Cardiac septum (tissue), 1 donor: ENCODE measurements at regions not wholly inside any gene's neighbourhood (a gene's known extent, or its start where the extent isn't known, plus 50 kb on each side); places are given as distances from the start of the nearest gene placed in this dataset.

Experiments
- DNase-seq: peaks from one replicate; pipeline ENCODE4 v3.0.0-alpha.2; 2020; ENCODE audit warnings: low spot score
- intact Hi-C: fragments of 100-400 bp; cut with DNase I; formaldehyde crosslinking; loops from one replicate; pipeline ENCODE4 v1.14.0; 2022
- donor health status: DM: no; HTN: no; CAD: no.

GRCh38 chr4:18932730-18933339 is 911.3 kb upstream of the LCORL start:
- DNase-seq: no peak
- intact Hi-C loops: no loop called here

DNA sequence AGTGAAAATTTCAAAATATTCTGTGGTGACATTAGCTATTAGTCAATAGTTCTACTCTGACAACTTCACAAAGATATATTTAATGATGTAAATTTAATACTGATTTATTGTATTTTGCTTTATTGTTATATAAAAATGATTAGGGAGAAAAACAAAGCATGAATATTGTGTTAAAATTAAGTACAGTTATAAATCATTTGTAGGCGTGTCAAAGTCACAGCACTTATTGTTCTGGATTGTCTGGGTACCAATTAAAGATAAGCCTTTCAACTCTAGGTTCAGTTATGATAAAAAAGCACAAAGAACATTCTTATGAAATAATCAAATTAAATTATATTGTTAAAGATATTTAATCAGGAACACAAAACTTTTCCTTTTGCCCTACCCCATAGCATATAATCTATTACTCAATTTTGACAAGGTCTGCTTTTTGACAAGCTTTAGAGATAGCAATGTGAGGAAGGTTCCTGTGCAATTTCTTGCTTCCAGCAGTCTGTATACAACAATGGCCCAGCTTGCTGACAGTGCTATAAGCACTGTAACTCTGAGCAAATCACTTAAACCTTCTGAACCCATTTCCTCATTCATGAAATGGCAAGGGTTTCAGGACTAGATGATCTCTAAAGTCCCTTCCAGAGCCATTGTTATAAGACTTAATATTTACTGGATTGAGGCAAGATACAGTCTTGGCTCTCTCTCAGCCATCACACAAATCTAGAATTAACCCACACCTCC is 910.3 kb upstream of the LCORL start:
- DNase-seq: no peak
- intact Hi-C loops: no loop called here

GRCh38 chr4:18930487-18930886 is 908.9 kb upstream of the LCORL start:
- no peak for DNase-seq
- intact Hi-C loops: no loop called here

- no peak for DNase-seq
- intact Hi-C loops: no loop called here
Observed at GRCh38 chr4:18923496-18924161, 902.1 kb upstream of the LCORL start.

DNA sequence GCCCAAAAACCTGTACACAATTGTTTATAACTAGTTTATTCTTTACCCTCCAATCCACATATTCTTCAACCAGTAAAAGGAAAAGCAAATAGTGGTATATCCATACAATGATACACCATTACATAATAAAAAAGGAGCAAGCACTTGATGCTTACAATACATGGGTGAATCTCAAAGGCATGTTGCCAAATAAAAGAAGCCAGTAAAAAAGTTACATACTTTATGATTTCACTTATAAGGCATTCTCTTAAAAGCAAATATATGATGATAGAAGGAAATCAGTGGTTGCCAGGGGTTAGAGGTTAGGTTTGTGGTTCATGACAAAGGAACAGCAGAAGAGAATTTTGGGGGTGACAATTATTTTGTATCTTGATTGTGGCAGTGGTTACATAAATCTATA is 896.1 kb upstream of the LCORL start:
- no peak for DNase-seq
- intact Hi-C loops: no loop called here

DNA sequence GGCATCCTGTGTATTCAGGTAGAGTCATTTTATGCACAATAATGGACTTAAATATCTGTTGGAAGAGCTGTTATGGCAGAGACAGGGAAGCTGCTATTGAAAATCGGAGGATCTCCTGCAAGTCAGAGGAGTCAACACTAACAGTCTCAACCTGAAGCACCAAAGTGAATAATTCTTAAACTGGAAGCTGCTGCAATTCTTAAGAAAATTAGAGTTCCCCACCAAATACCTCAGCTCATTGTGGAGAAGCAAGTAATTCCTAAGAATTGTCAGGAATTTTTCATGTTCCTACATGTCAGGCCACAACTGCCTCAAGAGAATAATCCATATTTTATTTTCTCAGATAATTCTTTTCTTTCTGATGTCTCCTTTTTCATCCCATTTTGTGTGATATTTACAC is 892.6 kb upstream of the LCORL start:
- intact Hi-C loops: no loop called here
- no peak for DNase-seq

GRCh38 chr4:18894928-18895327 is 873.4 kb upstream of the LCORL start:
- no peak for DNase-seq
- intact Hi-C loops: no loop called here

DNA sequence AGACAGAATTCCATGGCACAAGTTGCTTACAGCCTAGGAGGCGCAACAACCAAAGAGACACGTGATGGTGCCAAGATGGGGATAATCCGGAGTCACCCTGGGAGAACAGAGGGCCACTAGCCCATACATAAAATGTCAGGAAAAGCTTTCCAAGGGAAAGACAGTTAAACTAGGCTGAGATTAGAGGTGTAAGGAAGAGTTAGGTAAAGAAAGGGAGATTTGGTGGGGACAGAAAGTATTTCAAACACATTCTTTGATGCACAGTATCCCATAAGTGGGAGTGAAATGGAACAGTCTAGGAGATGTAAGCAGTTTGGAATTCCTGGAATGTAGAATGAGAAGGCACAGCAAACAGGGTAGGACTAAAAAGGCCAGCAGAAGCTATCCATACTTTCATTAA is 860.9 kb upstream of the LCORL start:
- intact Hi-C loops: no loop called here
- no peak for DNase-seq

DNA sequence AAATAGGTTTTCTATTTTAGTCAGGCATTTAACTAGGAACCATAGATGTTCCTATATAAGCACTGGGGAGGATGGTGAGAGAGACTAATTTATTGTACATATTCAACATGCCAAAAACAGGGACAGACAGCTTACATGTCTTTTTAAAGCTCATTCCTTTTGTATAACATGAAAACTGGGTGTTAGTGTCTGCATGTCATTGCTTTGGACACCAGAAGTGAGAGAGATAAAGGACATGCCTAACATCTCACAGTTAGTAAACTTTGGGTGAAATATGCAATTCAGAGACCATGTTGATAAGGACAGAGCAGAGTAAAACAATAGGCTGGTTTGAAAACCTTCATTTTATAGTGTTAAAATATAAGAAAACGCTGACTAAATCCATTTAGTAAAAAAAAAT is 860.0 kb upstream of the LCORL start:
- intact Hi-C loops: no loop called here
- DNase-seq: no peak

DNA sequence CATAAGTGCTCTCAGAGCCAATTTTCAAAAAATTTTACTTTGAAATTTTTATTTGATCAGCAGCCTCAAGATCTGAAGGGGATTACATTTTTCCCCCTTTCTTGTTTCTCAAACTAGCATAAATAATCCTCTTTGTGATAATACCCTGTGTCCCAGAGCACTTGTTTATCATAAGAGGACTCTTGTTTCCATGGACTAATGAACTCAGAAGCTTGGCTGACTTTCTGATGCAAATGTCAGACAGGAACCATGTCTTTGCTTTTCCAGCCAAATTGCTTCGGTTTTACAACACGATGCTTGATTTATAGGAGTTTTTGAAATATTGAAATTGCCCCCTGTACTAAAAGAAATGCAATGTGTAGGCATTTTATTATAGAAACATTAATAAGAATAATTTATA is 859.3 kb upstream of the LCORL start:
- intact Hi-C loops: no loop called here

GRCh38 chr4:18878561-18878960 is 857.0 kb upstream of the LCORL start:
- no peak for DNase-seq
- intact Hi-C loops: no loop called here

More for the DNA sequence above, 859.3 kb upstream of the LCORL start:
- no peak for DNase-seq

DNA sequence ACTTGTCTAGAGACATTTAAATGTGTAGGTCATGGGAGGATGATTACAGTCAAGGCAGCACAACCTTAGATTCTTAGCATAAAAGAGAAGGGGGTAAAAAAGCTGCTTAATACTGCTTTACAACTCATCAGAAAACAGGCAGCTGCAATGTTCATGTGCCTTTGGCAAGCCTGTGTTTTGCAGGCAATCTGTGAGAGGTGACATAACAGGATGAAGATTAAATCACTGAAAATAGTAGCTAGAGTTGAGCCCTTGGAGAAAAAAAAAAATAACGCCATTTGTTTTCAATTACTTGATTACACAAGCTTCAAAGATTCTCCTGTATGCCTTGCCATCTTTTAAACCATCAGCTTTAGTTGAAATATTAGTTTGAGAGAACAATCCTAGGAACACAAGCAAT is 847.6 kb upstream of the LCORL start:
- DNase-seq: no peak
- intact Hi-C loops: no loop called here

GRCh38 chr4:18860836-18861530 is 839.4 kb upstream of the LCORL start:
- intact Hi-C loops: no loop called here
- no peak for DNase-seq

DNA sequence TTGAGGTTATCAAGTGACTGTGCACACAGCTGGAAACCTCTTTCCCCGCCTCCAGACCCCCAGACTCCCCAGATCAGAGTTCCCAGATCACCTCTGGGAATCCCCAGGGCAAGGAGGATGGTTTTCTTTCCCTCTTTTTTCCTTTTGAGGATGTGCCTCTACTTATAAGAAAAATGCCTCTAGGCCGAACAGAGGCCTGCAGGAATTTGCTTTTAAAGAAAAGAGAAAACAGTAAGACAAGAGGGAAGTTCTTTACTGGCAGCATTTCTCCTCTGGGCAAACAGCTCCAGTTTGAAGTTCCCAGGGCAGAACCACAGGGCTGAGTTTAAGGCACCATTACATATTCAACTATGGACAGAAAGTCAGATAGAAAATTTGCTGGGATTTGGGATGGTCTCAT is 837.9 kb upstream of the LCORL start:
- intact Hi-C loops: no loop called here
- no peak for DNase-seq

DNA sequence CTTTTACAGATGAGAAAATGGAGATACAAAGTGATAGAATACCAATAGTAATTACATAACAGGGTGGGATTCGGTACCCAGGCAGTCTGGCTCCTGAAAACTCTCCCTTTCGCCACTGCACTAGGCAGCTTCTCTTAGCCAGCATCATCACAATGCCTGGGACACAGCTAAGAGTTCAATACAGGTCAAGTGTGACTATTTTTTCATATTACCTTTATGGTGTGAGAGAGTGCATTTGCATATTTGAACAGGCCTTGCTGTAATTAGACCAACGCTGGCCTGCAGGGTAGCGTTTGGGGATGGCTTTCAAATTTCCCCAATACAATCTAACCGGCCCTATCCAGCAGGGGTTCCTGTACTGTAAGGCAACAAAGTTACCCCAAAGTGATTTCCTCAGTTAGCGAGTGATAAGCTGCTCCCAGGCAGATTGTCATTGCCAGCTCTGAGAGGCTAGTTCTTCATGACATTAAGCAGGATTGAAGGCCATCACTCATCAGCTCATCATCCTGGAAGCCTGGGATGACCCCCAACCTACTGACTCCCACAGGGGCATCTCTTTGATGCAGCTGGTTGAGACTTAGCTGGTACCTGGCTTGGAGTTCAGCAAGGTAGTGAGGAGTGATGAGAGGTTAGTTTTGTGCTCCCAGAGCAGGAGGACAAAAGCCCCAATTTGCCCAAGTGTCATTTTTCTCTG is 836.8 kb upstream of the LCORL start:
- intact Hi-C loops: no loop called here
- DNase-seq: no peak

DNA sequence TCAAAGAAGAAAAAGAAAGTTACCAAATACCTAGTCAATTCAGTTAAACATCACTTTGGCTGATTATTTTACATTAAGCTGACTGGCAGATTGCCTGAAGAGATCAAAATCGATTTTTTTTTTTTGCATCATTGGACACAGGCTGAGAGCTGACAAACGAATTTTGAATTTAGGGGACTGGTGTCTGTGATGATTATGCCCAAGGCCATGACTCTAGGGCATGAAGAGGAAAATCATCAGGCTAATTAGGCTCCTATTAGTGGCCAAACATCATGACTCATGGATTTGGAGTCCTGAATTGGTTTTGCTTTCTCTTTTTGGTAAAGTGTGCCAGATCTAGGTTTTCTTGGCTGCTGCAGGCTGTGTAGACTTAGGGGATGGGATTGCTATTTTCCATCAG is 829.3 kb upstream of the LCORL start:
- DNase-seq: no peak
- intact Hi-C loops: no loop called here

- intact Hi-C loops: no loop called here
- no peak for DNase-seq
Observed at GRCh38 chr4:18847249-18847890, 825.8 kb upstream of the LCORL start.

- DNase-seq: no peak
- intact Hi-C loops: no loop called here
Observed at GRCh38 chr4:18846313-18846712, 824.8 kb upstream of the LCORL start.

DNA sequence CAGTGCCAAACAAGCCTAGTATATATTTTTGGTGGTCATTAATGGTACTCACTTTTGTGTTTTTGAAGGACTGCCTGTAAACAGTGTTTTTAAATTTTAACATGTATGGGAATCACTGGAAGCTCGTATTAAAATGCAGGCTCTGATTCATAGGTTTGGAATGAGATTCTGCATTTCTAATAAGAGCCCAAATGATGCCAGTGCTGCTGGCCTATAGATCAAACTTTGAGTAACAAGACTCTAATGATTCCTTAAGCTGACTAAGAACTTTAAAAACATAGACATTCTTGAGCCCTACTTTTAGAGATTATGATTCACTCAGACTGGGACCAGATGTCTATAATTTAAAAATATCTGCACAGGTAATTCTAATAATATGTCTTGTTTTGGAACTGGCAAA is 823.2 kb upstream of the LCORL start:
- no peak for DNase-seq
- intact Hi-C loops: no loop called here

- intact Hi-C loops: no loop called here
- DNase-seq: no peak
Observed at GRCh38 chr4:18842431-18842830, 820.9 kb upstream of the LCORL start.
